ENCODE measurements at regions not wholly inside any gene's neighbourhood (a gene's known extent, or its start where the extent isn't known, plus 50 kb on each side); places are given as distances from the start of the nearest gene placed in this dataset.

GRCh38 chr7:18177815-18178660 lies 150.4 kb upstream of the PRPS1L1 start:
- TF ChIP-seq CTCF (IDR thresholded peaks at IDR 0.05; ENCODE audit: insufficient read depth, low read depth, low read length) = no peak
- no peak for TF ChIP-seq EZH2 (IDR thresholded peaks at IDR 0.05; ENCODE audit: insufficient read depth, low read length)

Measured in astrocyte (in vitro differentiated cells and primary cell).